ENCODE measurements at regions not wholly inside any gene's neighbourhood (a gene's known extent, or its start where the extent isn't known, plus 50 kb on each side); places are given as distances from the start of the nearest gene placed in this dataset.

GRCh38 chr12:77686760-77687159 lies 143.9 kb upstream of the NAV3 start:
- Mint-ChIP-seq H3K36me3 (ENCODE audit: low read depth) (no peaks in the 10 kb centered on the region), H3K4me1 (no peaks in the 10 kb centered on the region), H3K9me3 (peaks cover 8% of the 10 kb centered on the region), H3K4me3 (no peak overlapping the region), H3K27me3 (no peaks in the 10 kb centered on the region), H3K27ac (no peak overlapping the region)
- ATAC-seq (replicated peaks) = no peak

DNA sequence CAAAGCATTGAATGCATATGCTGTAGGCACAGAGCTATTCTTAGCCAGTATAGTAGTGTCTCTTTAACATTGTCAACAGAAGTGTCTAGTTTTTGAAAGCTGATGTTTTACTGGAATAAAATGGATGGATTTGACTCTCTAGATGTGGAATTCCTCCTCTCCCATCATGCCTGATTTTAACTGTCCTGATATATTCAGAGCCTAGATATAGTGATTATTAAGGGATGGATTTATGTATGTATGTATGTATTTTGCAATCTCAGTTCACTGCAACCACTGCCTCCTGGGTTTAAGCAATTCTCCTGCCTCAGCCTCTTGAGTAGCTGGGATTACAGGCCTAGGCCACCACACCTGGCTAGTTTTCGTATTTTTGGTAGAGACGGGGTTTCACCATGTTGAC lies 144.8 kb upstream of the NAV3 start:
- Mint-ChIP-seq H3K36me3 (ENCODE audit: low read depth) (no peaks in the 10 kb centered on the region), H3K27me3 (no peaks in the 10 kb centered on the region)
- no peak for ATAC-seq (replicated peaks)

GRCh38 chr12:77685112-77685511 lies 145.6 kb upstream of the NAV3 start:
- Mint-ChIP-seq H3K27me3 (no peaks in the 10 kb centered on the region), H3K4me1 (no peaks in the 10 kb centered on the region), H3K9me3 (peaks cover 13% of the 10 kb centered on the region), H3K27ac (no peak overlapping the region), H3K36me3 (ENCODE audit: low read depth) (no peaks in the 10 kb centered on the region), H3K4me3 (no peak overlapping the region)
- ATAC-seq (replicated peaks) = no peak

More for the DNA sequence above, 144.8 kb upstream of the NAV3 start:
- no peak overlapping the region for H3K4me3 Mint-ChIP-seq
- H3K27ac Mint-ChIP-seq = no peak overlapping the region
- H3K9me3 Mint-ChIP-seq = peaks cover 8% of the 10 kb centered on the region
- H3K4me1 Mint-ChIP-seq = no peaks in the 10 kb centered on the region

DNA sequence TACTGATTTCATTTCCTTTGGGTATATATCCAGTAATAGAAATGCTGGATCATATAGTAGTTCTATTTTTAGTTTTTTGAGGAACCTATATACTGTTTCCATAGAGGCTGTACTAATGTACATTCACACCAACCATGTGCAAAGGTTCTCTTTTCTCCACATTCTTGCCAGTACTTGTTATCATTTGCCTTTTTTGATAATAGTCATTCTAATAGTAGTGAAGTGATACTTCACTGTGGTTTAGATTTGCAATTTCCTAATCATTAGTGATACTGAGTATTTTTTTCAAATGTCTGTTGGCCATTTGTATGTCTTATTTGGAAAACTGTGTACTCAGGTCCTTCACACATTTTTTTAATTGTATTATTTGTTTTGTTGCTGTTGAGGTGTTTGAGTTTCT lies 148.2 kb upstream of the NAV3 start:
- Mint-ChIP-seq H3K27me3 (no peaks in the 10 kb centered on the region), H3K27ac (no peak overlapping the region), H3K9me3 (peaks cover 17% of the 10 kb centered on the region), H3K4me1 (no peaks in the 10 kb centered on the region), H3K4me3 (no peak overlapping the region), H3K36me3 (ENCODE audit: low read depth) (no peaks in the 10 kb centered on the region)
- ATAC-seq (replicated peaks) = no peak

DNA sequence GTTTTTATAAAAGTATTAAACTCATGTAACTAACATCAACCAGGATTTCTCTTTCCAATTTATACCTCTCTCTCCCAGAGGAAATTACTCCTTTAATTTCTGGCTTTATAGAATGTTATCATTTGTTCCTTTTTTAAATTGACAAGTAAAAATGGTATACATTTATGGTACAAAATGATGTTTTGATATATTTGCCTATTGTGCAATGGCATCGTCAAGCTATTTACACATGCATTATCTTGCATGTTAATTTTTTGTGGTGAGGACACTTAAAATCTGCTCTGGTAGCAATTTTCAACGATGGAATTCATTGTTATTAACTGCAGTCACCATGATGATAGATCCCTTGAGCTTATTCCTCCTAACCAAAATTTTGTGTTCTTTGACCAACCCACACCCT lies 149.0 kb upstream of the NAV3 start:
- no peaks in the 10 kb centered on the region for H3K4me1 Mint-ChIP-seq
- H3K4me3 Mint-ChIP-seq = no peak overlapping the region
- no peaks in the 10 kb centered on the region for H3K36me3 Mint-ChIP-seq (ENCODE audit: low read depth)
- no peak for ATAC-seq (replicated peaks)
- no peaks in the 10 kb centered on the region for H3K27me3 Mint-ChIP-seq
- H3K9me3 Mint-ChIP-seq = peaks cover 17% of the 10 kb centered on the region
- H3K27ac Mint-ChIP-seq = no peak overlapping the region

DNA sequence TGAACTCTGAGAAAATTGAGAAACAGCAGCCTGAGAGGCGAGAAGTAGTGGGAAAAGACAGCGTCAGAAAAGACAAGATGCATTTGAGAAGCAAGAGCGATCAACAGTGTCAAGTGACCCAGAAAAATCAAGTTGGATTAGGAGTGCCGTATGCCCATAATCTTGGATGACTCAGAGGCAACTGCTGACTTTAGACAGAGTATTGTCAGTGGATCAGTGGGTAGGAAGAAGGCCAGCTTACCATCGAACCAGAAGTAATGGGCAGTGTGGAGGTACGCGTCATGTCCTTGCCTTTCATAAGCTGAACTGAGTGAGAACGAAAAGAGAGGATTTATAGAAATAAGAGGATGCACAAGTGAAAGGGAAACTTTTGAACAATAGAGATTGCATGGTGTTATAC lies 151.0 kb upstream of the NAV3 start:
- Mint-ChIP-seq H3K4me3 (no peak overlapping the region), H3K9me3 (peaks cover 17% of the 10 kb centered on the region), H3K27me3 (no peaks in the 10 kb centered on the region), H3K4me1 (no peaks in the 10 kb centered on the region), H3K36me3 (ENCODE audit: low read depth) (no peaks in the 10 kb centered on the region), H3K27ac (no peak overlapping the region)
- ATAC-seq (replicated peaks) = no peak

DNA sequence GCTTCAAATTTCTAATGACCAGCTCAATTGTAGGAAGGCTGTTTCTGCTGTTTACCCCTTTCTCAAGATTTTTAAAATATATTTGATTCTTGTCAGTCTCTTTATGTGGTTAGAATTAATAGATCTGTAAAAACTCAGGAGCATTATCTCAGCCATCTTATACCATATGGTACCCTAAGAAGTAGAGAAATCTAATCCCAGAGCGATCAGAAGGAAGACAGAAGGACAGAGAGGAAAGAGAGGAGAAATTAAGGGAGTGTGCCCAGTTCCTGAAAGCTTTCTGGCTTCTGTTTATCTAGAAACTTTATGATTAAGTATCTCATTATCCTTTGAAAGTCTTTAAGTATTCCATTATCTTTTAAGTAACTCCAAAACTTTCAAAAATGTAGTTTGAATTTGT lies 152.1 kb upstream of the NAV3 start:
- Mint-ChIP-seq H3K4me3 (no peak overlapping the region), H3K27ac (no peak overlapping the region), H3K27me3 (no peaks in the 10 kb centered on the region), H3K36me3 (ENCODE audit: low read depth) (no peaks in the 10 kb centered on the region), H3K9me3 (peaks cover 17% of the 10 kb centered on the region), H3K4me1 (no peaks in the 10 kb centered on the region)
- no peak for ATAC-seq (replicated peaks)

- H3K27ac Mint-ChIP-seq = no peak overlapping the region
Observed at GRCh38 chr12:77667101-77667500, 163.6 kb upstream of the NAV3 start.

GRCh38 chr12:77648716-77649115 lies 182.0 kb upstream of the NAV3 start:
- no peaks in the 10 kb centered on the region for H3K36me3 Mint-ChIP-seq (ENCODE audit: low read depth)
- ATAC-seq (replicated peaks) = no peak
- H3K9me3 Mint-ChIP-seq = peaks cover 4% of the 10 kb centered on the region
- no peaks in the 10 kb centered on the region for H3K27me3 Mint-ChIP-seq
- H3K27ac Mint-ChIP-seq = no peak overlapping the region
- H3K4me1 Mint-ChIP-seq = no peaks in the 10 kb centered on the region
- no peak overlapping the region for H3K4me3 Mint-ChIP-seq

More at GRCh38 chr12:77667101-77667500, 163.6 kb upstream of the NAV3 start:
- Mint-ChIP-seq H3K4me3 (no peak overlapping the region), H3K27me3 (no peaks in the 10 kb centered on the region), H3K9me3 (peaks cover 17% of the 10 kb centered on the region), H3K4me1 (no peaks in the 10 kb centered on the region), H3K36me3 (ENCODE audit: low read depth) (no peaks in the 10 kb centered on the region)
- no peak for ATAC-seq (replicated peaks)

- H3K4me3 Mint-ChIP-seq = no peak overlapping the region
- no peaks in the 10 kb centered on the region for H3K4me1 Mint-ChIP-seq
- no peak for ATAC-seq (replicated peaks)
- H3K9me3 Mint-ChIP-seq = no peaks in the 10 kb centered on the region
- no peak overlapping the region for H3K27ac Mint-ChIP-seq
- no peaks in the 10 kb centered on the region for H3K27me3 Mint-ChIP-seq
- no peaks in the 10 kb centered on the region for H3K36me3 Mint-ChIP-seq (ENCODE audit: low read depth)
Observed at GRCh38 chr12:77645966-77646598, 184.6 kb upstream of the NAV3 start.

DNA sequence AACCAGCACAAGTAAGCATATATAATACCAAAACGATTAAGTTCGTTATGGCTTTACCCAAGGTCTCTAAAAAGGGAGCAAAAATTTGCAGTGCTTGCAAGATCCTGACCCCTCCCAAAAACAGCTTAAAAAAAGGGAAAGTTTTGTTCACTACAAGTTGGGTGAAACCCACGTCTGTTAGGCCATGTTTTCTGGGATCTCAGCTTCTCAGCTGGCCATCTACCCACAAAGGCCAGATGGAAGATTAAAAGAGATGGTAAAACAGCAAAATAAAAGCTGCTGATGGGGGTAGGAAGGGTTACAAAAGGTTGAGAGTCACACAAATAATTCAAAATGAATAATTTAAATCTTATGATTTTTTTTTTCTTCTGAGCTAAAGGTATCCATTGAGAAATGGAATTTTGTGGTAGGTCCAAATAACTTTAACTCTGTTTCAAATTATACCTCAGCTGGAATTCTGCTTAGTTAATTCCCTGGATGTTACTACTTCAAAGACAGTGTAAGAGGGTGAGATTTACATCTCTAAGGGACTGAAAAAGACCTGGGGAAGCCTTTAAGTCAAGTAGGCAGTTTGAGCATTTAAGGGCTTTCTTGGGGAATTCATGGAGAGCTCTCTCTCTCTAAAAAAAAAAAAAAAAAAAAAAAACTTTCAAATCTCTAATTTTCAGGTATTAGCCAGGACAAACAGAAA lies 185.6 kb upstream of the NAV3 start:
- H3K4me3 Mint-ChIP-seq = no peak overlapping the region
- no peak for ATAC-seq (replicated peaks)
- H3K9me3 Mint-ChIP-seq = peaks cover 3% of the 10 kb centered on the region
- no peaks in the 10 kb centered on the region for H3K36me3 Mint-ChIP-seq (ENCODE audit: low read depth)
- no peaks in the 10 kb centered on the region for H3K4me1 Mint-ChIP-seq
- no peaks in the 10 kb centered on the region for H3K27me3 Mint-ChIP-seq
- no peak overlapping the region for H3K27ac Mint-ChIP-seq

DNA sequence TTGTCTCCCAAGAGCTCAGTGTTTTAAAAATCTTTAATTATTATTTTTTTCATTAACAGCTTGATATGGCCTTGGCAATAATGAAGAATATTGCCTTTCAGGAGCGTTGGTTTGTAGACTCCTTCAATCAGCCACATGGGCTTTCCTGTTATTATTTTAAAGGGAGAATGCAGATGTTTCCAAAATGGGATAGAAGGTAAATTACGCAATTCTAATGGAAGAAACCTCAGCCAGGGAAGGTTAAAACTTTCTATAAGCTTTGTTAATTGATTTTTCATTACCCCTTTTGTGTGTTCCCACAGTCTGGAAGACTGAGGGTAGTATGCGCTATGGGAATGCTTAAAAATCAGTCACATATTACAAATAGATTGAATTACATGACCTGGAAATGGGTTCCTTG lies 188.4 kb upstream of the NAV3 start:
- no peak overlapping the region for H3K27ac Mint-ChIP-seq
- no peak for ATAC-seq (replicated peaks)
- H3K9me3 Mint-ChIP-seq = peaks cover 6% of the 10 kb centered on the region
- no peaks in the 10 kb centered on the region for H3K4me1 Mint-ChIP-seq
- H3K27me3 Mint-ChIP-seq = no peaks in the 10 kb centered on the region
- no peak overlapping the region for H3K4me3 Mint-ChIP-seq
- H3K36me3 Mint-ChIP-seq (ENCODE audit: low read depth) = no peaks in the 10 kb centered on the region

- Mint-ChIP-seq H3K4me1 (no peaks in the 10 kb centered on the region), H3K36me3 (ENCODE audit: low read depth) (no peaks in the 10 kb centered on the region), H3K27me3 (no peaks in the 10 kb centered on the region), H3K27ac (no peak overlapping the region), H3K9me3 (peaks cover 6% of the 10 kb centered on the region), H3K4me3 (no peak overlapping the region)
- ATAC-seq (replicated peaks) = no peak
Observed at GRCh38 chr12:77640356-77640755, 190.3 kb upstream of the NAV3 start.

DNA sequence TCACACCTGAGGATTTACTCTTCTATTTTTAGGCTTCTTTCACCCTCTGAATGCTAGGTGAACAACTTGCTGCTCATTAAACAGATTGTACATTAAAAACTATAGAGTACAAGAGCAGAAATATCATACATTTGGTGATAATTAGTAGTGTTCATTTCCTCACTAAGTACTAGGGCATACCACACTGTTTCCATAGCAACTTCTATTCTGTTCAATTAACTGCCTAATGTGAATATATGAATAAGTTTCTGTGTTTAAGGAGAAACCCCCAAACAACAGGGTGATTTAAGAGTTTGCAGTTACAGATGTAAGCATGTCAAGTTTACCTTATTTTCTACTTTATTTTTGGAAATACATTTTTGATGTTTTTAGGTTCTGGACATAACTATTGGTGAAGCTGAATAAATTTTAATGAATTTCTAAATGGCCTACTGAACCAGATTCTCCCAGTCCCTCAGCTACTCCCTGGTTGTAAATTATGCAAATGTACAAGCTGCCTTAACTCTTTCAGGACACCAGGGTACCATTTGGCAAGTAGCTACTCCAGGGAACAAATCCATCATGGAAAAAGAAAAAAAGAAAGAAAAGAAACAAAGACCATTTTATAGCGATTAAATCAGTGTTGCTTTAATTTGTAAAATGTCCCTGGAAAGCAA lies 199.8 kb upstream of the NAV3 start:
- H3K27ac Mint-ChIP-seq = no peak overlapping the region

GRCh38 chr12:77630344-77630743 lies 200.3 kb upstream of the NAV3 start:
- Mint-ChIP-seq H3K27ac (no peak overlapping the region), H3K36me3 (ENCODE audit: low read depth) (no peaks in the 10 kb centered on the region), H3K9me3 (peaks cover 16% of the 10 kb centered on the region), H3K4me3 (no peak overlapping the region), H3K27me3 (no peaks in the 10 kb centered on the region), H3K4me1 (no peaks in the 10 kb centered on the region)
- ATAC-seq (replicated peaks) = no peak

More for the DNA sequence above, 199.8 kb upstream of the NAV3 start:
- H3K4me1 Mint-ChIP-seq = no peaks in the 10 kb centered on the region
- H3K36me3 Mint-ChIP-seq (ENCODE audit: low read depth) = no peaks in the 10 kb centered on the region
- H3K4me3 Mint-ChIP-seq = no peak overlapping the region
- no peak for ATAC-seq (replicated peaks)
- peaks cover 15% of the 10 kb centered on the region for H3K9me3 Mint-ChIP-seq
- no peaks in the 10 kb centered on the region for H3K27me3 Mint-ChIP-seq

Measured in activated T-helper 17 cell treated with anti-CD3 and anti-CD28 coated beads, Interleukin-2, amount 50 U/mL, for 72 hours (primary cell).